A549 (cell line): ENCODE measurements at regions not wholly inside any gene's neighbourhood (a gene's known extent, or its start where the extent isn't known, plus 50 kb on each side); places are given as distances from the start of the nearest gene placed in this dataset.

ENCODE experiments used
- CHD4 ChIP-seq: fragments of 200-600 bp; sonication (generic); IDR thresholded peaks from 2 replicates; pipeline ENCODE4 v1.6.1; 2016; ENCODE audit warnings: antibody characterized with exemption, mild to moderate bottlenecking, borderline replicate concordance
- CTCF ChIP-seq: fragments of >200 bp; sonication (Bioruptor Twin); formaldehyde crosslinking; IDR thresholded peaks from 3 replicates; pipeline ENCODE4 v1.5.1; 2016
- EP300 ChIP-seq, 2 experiments: fragments of >200 bp; sonication (Bioruptor Twin); formaldehyde crosslinking; IDR thresholded peaks; 2 replicates in 1 of 2; 3 replicates in 1 of 2; pipeline ENCODE4 v1.6.1; 2016 to 2017
- ESRRA ChIP-seq: fragments of 150-350 bp; IDR thresholded peaks from 2 replicates; pipeline ENCODE4 v1.6.1; 2014; ENCODE audit warnings: mild to moderate bottlenecking, low read length, borderline replicate concordance
- JUN ChIP-seq, 2 experiments: fragments of >200 bp; sonication (Bioruptor Twin); formaldehyde crosslinking; IDR thresholded peaks; 2 replicates in 1 of 2; 3 replicates in 1 of 2; pipeline ENCODE4 v1.6.1; 2016 to 2017
- MAX ChIP-seq: IDR thresholded peaks from 2 replicates; pipeline ENCODE4 v1.6.1; 2012
- MYC ChIP-seq: IDR thresholded peaks from 2 replicates; pipeline ENCODE4 v1.6.1; 2012; ENCODE audit warnings: mild to moderate bottlenecking, inconsistent platforms, low read length, improper control_type of control experiment, borderline replicate concordance
- NFE2L2 ChIP-seq: fragments of 150-350 bp; conservative IDR thresholded peaks from 2 replicates; pipeline ENCODE4 v1.6.1; 2014; ENCODE audit warnings: low read length
- POLR2A ChIP-seq: IDR thresholded peaks from 2 replicates; pipeline ENCODE4 v1.6.1; 2012; ENCODE audit warnings: mild to moderate bottlenecking, low read length
- RCOR1 ChIP-seq: fragments of 150-350 bp; IDR thresholded peaks from 2 replicates; pipeline ENCODE4 v1.6.1; 2014; ENCODE audit warnings: antibody characterized with exemption, low read length, low read depth
- REST ChIP-seq: fragments of 200-600 bp; sonication (generic); IDR thresholded peaks from 2 replicates; pipeline ENCODE4 v1.6.1; 2016; ENCODE audit warnings: antibody characterized with exemption, mild to moderate bottlenecking, moderate library complexity
- RFX5 ChIP-seq: fragments of 450-650 bp; IDR thresholded peaks from 2 replicates; pipeline ENCODE4 v1.7.1; 2014; ENCODE audit warnings: antibody characterized with exemption, mild to moderate bottlenecking, moderate library complexity

GRCh38 chr22:48591286-48592065, 1236.2 kb downstream of the BRD1 start:
- TF ChIP-seq RCOR1 (no peak), CTCF (no peak), MAX (no peak), MYC (no peak), POLR2A (no peak), RFX5 (no peak), REST (no peak), ESRRA (no peak), JUN (IDR thresholded peaks at IDR 0.05) (no peak), EP300 (IDR thresholded peaks at IDR 0.05) (no peak), CHD4 (no peak), NFE2L2 (no peak)
